HepG2 (cell line): ENCODE measurements at regions not wholly inside any gene's neighbourhood (a gene's known extent, or its start where the extent isn't known, plus 50 kb on each side); places are given as distances from the start of the nearest gene placed in this dataset.

Experiments used
- ATAC-seq: fragments of 200-7000 bp; cut with Tn5 transposase; 3 replicates; pipeline ENCODE4 v1.9.1; 2020; ENCODE audit warnings: mild to moderate bottlenecking, moderate library complexity
- BruUV-seq: library from RNA; stranded (reverse); fragments of 400-500 nt; replicated peaks from 2 replicates; lab custom pipeline; 2021; lab: Mats Ljungman, UMichigan
- CTCF ChIA-PET: fragments of 300-600 bp; formaldehyde crosslinking; extraction: SDS; loops from one replicate; lab custom pipeline; 2021; ENCODE audit warnings: low total read pairs, inconsistent platforms, low intra/inter-chr PET ratio; lab: Yijun Ruan, JAX
- POLR2A ChIA-PET: fragments of 350-600 bp; sonication (Branson Sonifier 250); formaldehyde crosslinking; loops from one replicate; lab custom pipeline; 2020; ENCODE audit warnings: antibody characterized with exemption, inconsistent platforms; lab: Yijun Ruan, JAX
- DNase-seq: peaks from one replicate; pipeline ENCODE4 v3.0.0-alpha.2; 2015; ENCODE audit warnings: low spot score
- FAIRE-seq: peaks from 3 replicates; lab custom pipeline; 2011; peaks lifted over from hg19 to GRCh38; lab: Jason Lieb, UNC
- H2AFZ ChIP-seq: one replicate; pipeline ENCODE4 v1.6.1; 2011; ENCODE audit warnings: low read length, inconsistent platforms
- H3K27ac ChIP-seq: fragments of 300-600 bp; 3 replicates; pipeline ENCODE4 v1.8.0; 2011; ENCODE audit warnings: mixed run types, mild to moderate bottlenecking, mixed read lengths, low read length, inconsistent platforms; ENCODE audit not compliant: insufficient read depth; ENCODE audit errors: extremely low read length
- H3K27me3 ChIP-seq, 2 experiments: fragments of 200-600 bp in 1 of 2; 2 replicates in 1 of 2; 3 replicates in 1 of 2; pipeline versions ENCODE4 v1.6.0 to v1.8.0; 2011; ENCODE audit warnings: low read length in 2 of 2, mild to moderate bottlenecking in 2 of 2, moderate library complexity in 2 of 2, inconsistent platforms in 1 of 2; ENCODE audit not compliant: insufficient read depth in 2 of 2, control insufficient read depth in 1 of 2
- H3K36me3 ChIP-seq, 2 experiments: fragments of 200-600 bp in 1 of 2; replicated peaks in 1 of 2; 2 replicates in 1 of 2; 3 replicates in 1 of 2; pipeline versions ENCODE4 v1.5.1 to v1.8.0; 2011; ENCODE audit warnings: low read length in 2 of 2, inconsistent platforms in 1 of 2; ENCODE audit not compliant: insufficient read depth in 2 of 2, control insufficient read depth in 1 of 2
- H3K4me1 ChIP-seq: 2 replicates; pipeline ENCODE4 v1.5.1; 2012; ENCODE audit warnings: low read length, inconsistent platforms; ENCODE audit not compliant: insufficient read depth
- H3K4me2 ChIP-seq: 2 replicates; pipeline ENCODE4 v1.6.0; 2011; ENCODE audit warnings: low read depth, low read length, inconsistent platforms
- H3K4me3 ChIP-seq, 3 experiments: fragments of 200-600 bp in 1 of 3; sonication (generic), shearing (Covaris generic) in 1 of 3; replicated peaks in 1 of 3; 2 replicates each; pipeline ENCODE4 v1.5.1; 2011 to 2016; ENCODE audit warnings: low read length in 3 of 3, inconsistent platforms in 2 of 3, low read depth in 2 of 3, mild to moderate bottlenecking in 2 of 3, control low read depth in 1 of 3, mixed read lengths in 1 of 3; ENCODE audit not compliant: insufficient read depth in 1 of 3
- H3K79me2 ChIP-seq: one replicate; pipeline ENCODE4 v1.6.1; 2011; ENCODE audit warnings: low read length, inconsistent platforms; ENCODE audit not compliant: insufficient read depth
- H3K9ac ChIP-seq: 2 replicates; pipeline ENCODE4 v1.6.0; 2011; ENCODE audit warnings: mild to moderate bottlenecking, low read depth, low read length, inconsistent platforms; ENCODE audit not compliant: insufficient read depth
- H3K9me3 ChIP-seq: 2 replicates; pipeline ENCODE4 v1.5.1; 2012; ENCODE audit warnings: mild to moderate bottlenecking, low read length
- H4K20me1 ChIP-seq: 2 replicates; pipeline ENCODE4 v1.6.0; 2011; ENCODE audit warnings: inconsistent platforms, mild to moderate bottlenecking, low read length, moderate library complexity; ENCODE audit not compliant: insufficient read depth
- CENPT ChIP-seq: sonication (generic); formaldehyde crosslinking; IDR thresholded peaks from 2 replicates; pipeline ENCODE4 v1.8.0; 2022; ENCODE audit warnings: low read depth, mild to moderate bottlenecking, moderate library complexity, missing genetic modification reagents
- E2F1 ChIP-seq: sonication (generic); formaldehyde crosslinking; IDR thresholded peaks from 2 replicates; pipeline ENCODE4 v1.5.0; 2020; ENCODE audit warnings: missing genetic modification reagents
- FOSL2 ChIP-seq: sonication (generic); formaldehyde crosslinking; IDR thresholded peaks from 2 replicates; pipeline ENCODE4 v1.4.0; 2020; ENCODE audit warnings: missing genetic modification reagents
- GLI4 ChIP-seq: sonication (generic); formaldehyde crosslinking; IDR thresholded peaks from 2 replicates; pipeline ENCODE4 v1.5.1; 2020; ENCODE audit warnings: missing genetic modification reagents, mild to moderate bottlenecking, moderate library complexity, borderline replicate concordance
- KDM1A ChIP-seq: IDR thresholded peaks from 2 replicates; pipeline ENCODE4 v1.6.1; 2016; ENCODE audit warnings: missing compliant biosample characterization
- TBX3 ChIP-seq: fragments of 450-650 bp; IDR thresholded peaks from 2 replicates; pipeline ENCODE4 v1.6.1; 2017; ENCODE audit warnings: antibody characterized with exemption, mild to moderate bottlenecking, inconsistent platforms, borderline replicate concordance
- TOE1 ChIP-seq: sonication (generic); formaldehyde crosslinking; IDR thresholded peaks from 2 replicates; pipeline ENCODE4 v1.4.0; 2020; ENCODE audit warnings: mild to moderate bottlenecking, missing genetic modification reagents
- WGBS: methylation state at CpG from one replicate; pipeline ENCODE4 v1.1.6; 2017; ENCODE audit warnings: low lambda C conversion rate; 5-methylcytosine and 5-hydroxymethylcytosine counted together
- in situ Hi-C: cut with HindIII; loops from 2 replicates; pipeline ENCODE4 v1.10.0; 2017; ENCODE audit warnings: low pct_unique_long_range_greater_than_20kb; ENCODE audit not compliant: extremely low pct_ligation_motif_present
- intact Hi-C: fragments of 100-400 bp; cut with micrococcal nuclease; formaldehyde crosslinking; loops from one replicate; pipeline ENCODE4 v1.10.0; 2022; ENCODE audit not compliant: unreplicated experiment
- TF ChIP-seq, protein P1 (sequence below): sonication (generic); formaldehyde crosslinking; IDR thresholded peaks from 2 replicates; pipeline ENCODE4 v1.5.1; 2020; ENCODE audit warnings: missing genetic modification reagents, mild to moderate bottlenecking, borderline replicate concordance

- H3K4me3 ChIP-seq: no peak overlapping the region
- peaks cover 51% of the 10 kb centered on the region for H3K4me1 ChIP-seq
- ATAC-seq: no peak
- TF ChIP-seq TOE1: no peak
- TF ChIP-seq CENPT (CRISPR knock-in tag): no peak
- TF ChIP-seq E2F1 (CRISPR knock-in tag): no peak
- TF ChIP-seq, protein P1, sequence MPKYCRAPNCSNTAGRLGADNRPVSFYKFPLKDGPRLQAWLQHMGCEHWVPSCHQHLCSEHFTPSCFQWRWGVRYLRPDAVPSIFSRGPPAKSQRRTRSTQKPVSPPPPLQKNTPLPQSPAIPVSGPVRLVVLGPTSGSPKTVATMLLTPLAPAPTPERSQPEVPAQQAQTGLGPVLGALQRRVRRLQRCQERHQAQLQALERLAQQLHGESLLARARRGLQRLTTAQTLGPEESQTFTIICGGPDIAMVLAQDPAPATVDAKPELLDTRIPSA: no peak
- peak; percentile 65; the same call in 1 of the 2 replicates for TF ChIP-seq FOSL2 (CRISPR knock-in tag)
- no peak for TF ChIP-seq KDM1A
- no peak for TF ChIP-seq TBX3
- TF ChIP-seq GLI4: no peak
- TF ChIP-seq, all 625 proteins: peak for 1
- no TSS peak for BruUV-seq
- Histone ChIP-seq H3K9ac (no peak overlapping the region), H3K9me3 (no peaks in the 10 kb centered on the region), H4K20me1 (no peaks in the 10 kb centered on the region), H2AFZ (peak overlapping the region; percentile 2), H3K27me3 (no peaks in the 10 kb centered on the region), H3K4me2 (no peak overlapping the region), H3K79me2 (no peaks in the 10 kb centered on the region), H3K27ac (no peak overlapping the region), H3K36me3 (no peaks in the 10 kb centered on the region)
- FAIRE-seq (no peak), DNase-seq (no peak)
- ChIA-PET CTCF (no interaction called here), POLR2A (interaction anchor here (0.9 to 2.1 kb wide), 3 partner anchors 33 to 595 kb away, joined by 3 to 10 read pairs (median 3); partner anchors contain the start of gene ID2)
- WGBS: 59% methylated on average over 4 of the region's 4 CpGs
- in situ Hi-C loops: no loop called here
- intact Hi-C loops: no loop called here
Measured at GRCh38 chr2:8086796-8087479, 594.9 kb upstream of the ID2 start.
